NT2/D1 (cell line): ENCODE measurements at regions not wholly inside any gene's neighbourhood (a gene's known extent, or its start where the extent isn't known, plus 50 kb on each side); places are given as distances from the start of the nearest gene placed in this dataset.

Source experiments
- DNase-seq: peaks from one replicate; pipeline ENCODE4 v3.0.0-alpha.2; 2011; ENCODE audit warnings: low read depth, low spot score
- H3K27me3 ChIP-seq: 2 replicates; pipeline ENCODE4 v1.6.0; 2011; ENCODE audit warnings: mild to moderate bottlenecking; ENCODE audit not compliant: insufficient read length, insufficient read depth
- H3K36me3 ChIP-seq: 2 replicates; pipeline ENCODE4 v1.6.1; 2011; ENCODE audit warnings: mild to moderate bottlenecking, low read length, mixed read lengths; ENCODE audit not compliant: insufficient read depth, insufficient read length
- H3K4me1 ChIP-seq: 2 replicates; pipeline ENCODE4 v1.5.1; 2011; ENCODE audit not compliant: insufficient read depth, insufficient read length
- H3K4me3 ChIP-seq: 2 replicates; pipeline ENCODE4 v1.5.1; 2011; ENCODE audit warnings: low read depth; ENCODE audit not compliant: insufficient read length
- H3K9ac ChIP-seq: 2 replicates; pipeline ENCODE4 v1.6.0; 2011; ENCODE audit warnings: low read depth; ENCODE audit not compliant: insufficient read length
- H3K9me3 ChIP-seq: 2 replicates; pipeline ENCODE4 v1.5.1; 2011; ENCODE audit warnings: mild to moderate bottlenecking, low read length; ENCODE audit not compliant: insufficient read depth
- SUZ12 ChIP-seq: IDR thresholded peaks from 2 replicates; pipeline ENCODE4 v1.6.1; 2011; ENCODE audit not compliant: insufficient read length, insufficient read depth; ENCODE audit errors: extremely low read depth
- YY1 ChIP-seq: IDR thresholded peaks from 2 replicates; pipeline ENCODE4 v1.6.1; 2011; ENCODE audit not compliant: insufficient read length, insufficient read depth
- ZNF274 ChIP-seq: IDR thresholded peaks from 2 replicates; pipeline ENCODE4 v1.6.1; 2011; ENCODE audit warnings: mild to moderate bottlenecking, low read depth, low read length

DNA sequence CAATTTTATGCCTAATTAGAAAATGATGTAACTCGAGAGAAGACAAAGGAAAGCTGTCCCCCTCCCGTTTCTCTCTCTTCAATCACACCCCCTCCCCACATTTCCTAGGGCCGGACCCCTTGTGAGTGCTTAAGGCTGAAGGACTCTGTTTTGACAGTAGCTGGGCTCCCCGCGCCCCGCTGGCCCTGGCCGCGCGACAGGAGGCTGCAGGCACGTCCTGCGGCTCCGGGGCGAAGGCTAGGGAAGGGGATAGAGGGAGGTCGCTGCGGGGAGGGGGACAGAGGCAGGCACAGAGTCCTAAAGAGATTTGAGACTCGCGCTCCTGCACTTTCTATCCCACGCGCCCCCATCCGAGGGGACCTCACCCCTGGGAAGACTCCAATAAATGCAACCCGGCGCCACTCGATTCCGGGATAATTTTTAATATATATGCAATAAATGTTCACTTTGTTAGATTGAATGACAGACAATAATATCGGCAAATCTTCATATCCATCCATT is 56.2 kb upstream of the TMEM33 start:
- peaks cover 99% of the 10 kb centered on the region for H3K27me3 ChIP-seq
- H3K9me3 ChIP-seq, result no peaks in the 10 kb centered on the region
- no peak for TF ChIP-seq ZNF274
- TF ChIP-seq SUZ12, result no peak
- TF ChIP-seq YY1, result no peak

GRCh38 chr4:41878170-41878969 is 56.9 kb upstream of the TMEM33 start:
- Histone ChIP-seq H3K4me3 (no peak overlapping the region), H3K4me1 (peaks cover 2% of the 10 kb centered on the region), H3K36me3 (no peaks in the 10 kb centered on the region), H3K9ac (no peak overlapping the region), H3K27me3 (peaks cover 99% of the 10 kb centered on the region), H3K9me3 (no peaks in the 10 kb centered on the region)
- no peak for TF ChIP-seq YY1
- no peak for TF ChIP-seq SUZ12
- no peak for TF ChIP-seq ZNF274
- DNase-seq, result no peak

More for the DNA sequence above, 56.2 kb upstream of the TMEM33 start:
- Histone ChIP-seq H3K4me1 (peaks cover 2% of the 10 kb centered on the region), H3K4me3 (no peak overlapping the region), H3K9ac (no peak overlapping the region), H3K36me3 (no peaks in the 10 kb centered on the region)
- no peak for DNase-seq

- no peak overlapping the region for H3K4me3 ChIP-seq
- peaks cover 2% of the 10 kb centered on the region for H3K4me1 ChIP-seq
- no peak for DNase-seq
- H3K36me3 ChIP-seq, result no peaks in the 10 kb centered on the region
- peaks cover 100% of the 10 kb centered on the region for H3K27me3 ChIP-seq
- TF ChIP-seq ZNF274, result no peak
- no peak for TF ChIP-seq SUZ12
- no peak for TF ChIP-seq YY1
- H3K9ac ChIP-seq, result no peak overlapping the region
- no peaks in the 10 kb centered on the region for H3K9me3 ChIP-seq
Observed at GRCh38 chr4:41877020-41877796, 58.0 kb upstream of the TMEM33 start.

- no peaks in the 10 kb centered on the region for H3K9me3 ChIP-seq
- TF ChIP-seq YY1 (no peak), ZNF274 (no peak), SUZ12 (no peak)
- H3K27me3 ChIP-seq, result peaks cover 100% of the 10 kb centered on the region
- no peak overlapping the region for H3K4me3 ChIP-seq
- DNase-seq, result no peak
- H3K4me1 ChIP-seq, result no peaks in the 10 kb centered on the region
- H3K36me3 ChIP-seq, result no peaks in the 10 kb centered on the region
- H3K9ac ChIP-seq, result no peak overlapping the region
Observed at GRCh38 chr4:41874873-41875272, 60.4 kb upstream of the TMEM33 start.

GRCh38 chr4:41874398-41874797 is 60.8 kb upstream of the TMEM33 start:
- no peak for DNase-seq
- Histone ChIP-seq H3K4me1 (no peaks in the 10 kb centered on the region), H3K9me3 (no peaks in the 10 kb centered on the region), H3K4me3 (no peak overlapping the region), H3K36me3 (no peaks in the 10 kb centered on the region), H3K9ac (no peak overlapping the region), H3K27me3 (peaks cover 100% of the 10 kb centered on the region)
- no peak for TF ChIP-seq ZNF274
- no peak for TF ChIP-seq YY1
- no peak for TF ChIP-seq SUZ12

DNA sequence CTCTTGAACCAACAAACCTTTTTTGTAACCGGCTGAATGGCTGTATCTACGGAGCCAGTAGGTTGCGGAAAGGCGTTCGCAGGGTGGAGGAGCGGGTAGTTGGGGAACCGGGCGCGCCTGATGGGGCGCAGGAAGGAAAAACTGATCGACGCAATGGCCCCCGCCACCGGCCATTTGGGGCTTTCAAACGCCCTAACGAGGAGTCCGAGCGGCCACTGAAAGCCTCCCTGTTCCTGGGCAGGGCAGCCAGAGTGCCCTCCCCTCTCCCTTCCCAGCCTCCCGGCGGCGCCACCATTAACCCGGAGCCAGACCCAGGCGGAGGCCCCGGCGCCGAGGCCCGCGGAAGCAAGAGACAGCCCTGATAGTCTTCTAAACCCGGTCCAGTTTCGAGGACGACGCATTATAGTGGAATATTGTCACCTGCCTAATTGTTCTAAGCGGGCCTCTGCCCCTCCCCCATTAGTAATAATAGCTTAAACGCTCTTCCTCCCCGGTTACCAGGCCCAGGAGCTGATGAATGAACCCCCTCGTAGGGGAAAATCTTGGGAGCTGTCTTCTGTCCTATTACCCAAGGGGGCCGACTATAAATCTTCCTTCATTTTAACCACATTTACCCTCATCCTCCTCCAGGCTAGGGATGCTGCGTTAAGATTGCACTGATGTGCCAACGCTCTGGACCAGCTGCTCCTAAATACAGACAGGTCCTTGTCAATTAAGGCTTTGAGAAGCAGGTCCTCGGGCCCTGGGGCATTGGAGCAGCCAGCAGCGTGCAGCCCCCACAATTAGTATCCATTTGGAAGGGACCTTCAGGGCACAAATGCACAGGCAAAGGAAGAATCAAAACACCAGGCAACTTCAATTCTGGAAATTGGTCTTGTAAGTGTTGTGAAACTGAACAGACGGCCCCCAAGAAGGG is 61.6 kb upstream of the TMEM33 start:
- Histone ChIP-seq H3K9me3 (no peaks in the 10 kb centered on the region), H3K4me3 (peak overlapping the region; percentile 27), H3K36me3 (no peaks in the 10 kb centered on the region), H3K9ac (no peak overlapping the region), H3K27me3 (peaks cover 99% of the 10 kb centered on the region), H3K4me1 (no peaks in the 10 kb centered on the region)
- no peak for DNase-seq
- TF ChIP-seq SUZ12, result peak; percentile 65
- TF ChIP-seq ZNF274, result no peak
